K562 (cell line): ENCODE measurements at regions not wholly inside any gene's neighbourhood (a gene's known extent, or its start where the extent isn't known, plus 50 kb on each side); places are given as distances from the start of the nearest gene placed in this dataset.

ENCODE experiments used
- ELK1 ChIP-seq: sonication (generic); formaldehyde crosslinking; IDR thresholded peaks from 2 replicates; pipeline ENCODE4 v1.8.1; 2022; ENCODE audit warnings: missing genetic modification reagents
- JUND ChIP-seq, 2 experiments: IDR thresholded peaks; 2 replicates in 1 of 2; 3 replicates in 1 of 2; pipeline ENCODE4 v1.6.1; 2011; ENCODE audit warnings: borderline replicate concordance in 2 of 2, low read depth in 2 of 2, low read length in 2 of 2, improper control_type of control experiment in 1 of 2, missing biosample characterization in 1 of 2, missing genetic modification characterization in 1 of 2, missing genetic modification reagents in 1 of 2
- NUFIP1 ChIP-seq: fragments of 450-650 bp; IDR thresholded peaks from 2 replicates; pipeline ENCODE4 v1.6.1; 2018; ENCODE audit not compliant: partially characterized antibody

- TF ChIP-seq JUND (IDR thresholded peaks at IDR 0.05; ENCODE audit: borderline replicate concordance, low read depth, low read length) (no peak), JUND (tag; IDR thresholded peaks at IDR 0.05; ENCODE audit: borderline replicate concordance, low read depth, low read length) (no peak), NUFIP1 (no peak), ELK1 (CRISPR knock-in tag) (no peak)
These were observed 489.9 kb downstream of the SOX2 start for GRCh38 chr3:182201456-182202168.
